Activated T-cell treated with anti-CD3 and anti-CD28 coated beads, Interleukin-2, amount 50 U/mL, for 72 hours (primary cell): ENCODE measurements at regions not wholly inside any gene's neighbourhood (a gene's known extent, or its start where the extent isn't known, plus 50 kb on each side); places are given as distances from the start of the nearest gene placed in this dataset.

Source experiments
- ATAC-seq, 2 donors: fragments of 150-1000 bp; cut with Tn5 transposase; replicated peaks in 1 of 2; 2 replicates each; pipeline ENCODE4 v1.10.0; 2021; ENCODE audit warnings: moderate library complexity in 2 of 2, mild to moderate bottlenecking in 1 of 2
- DNase-seq, 2 donors: peaks; one replicate each; pipeline ENCODE4 v3.0.0; 2021 to 2022; ENCODE audit warnings: mixed read lengths in 1 of 2
- H3K27ac Mint-ChIP-seq: one replicate; pipeline ENCODE4 v1.8.0; 2022; ENCODE audit warnings: mild to moderate bottlenecking, moderate library complexity, mixed read lengths
- H3K27me3 Mint-ChIP-seq: one replicate; pipeline ENCODE4 v1.8.0; 2022; ENCODE audit warnings: low read depth, mixed read lengths
- H3K36me3 Mint-ChIP-seq, 2 donors: one replicate each; pipeline ENCODE4 v1.8.0; 2022; ENCODE audit warnings: mixed read lengths in 2 of 2, mild to moderate bottlenecking in 1 of 2; ENCODE audit not compliant: insufficient read depth in 2 of 2
- H3K4me1 Mint-ChIP-seq: one replicate; pipeline ENCODE4 v1.8.0; 2022; ENCODE audit warnings: low read depth, mixed read lengths
- H3K4me3 Mint-ChIP-seq, 2 donors: one replicate each; pipeline ENCODE4 v1.8.0; 2022; ENCODE audit warnings: mild to moderate bottlenecking in 2 of 2, mixed read lengths in 2 of 2, moderate library complexity in 2 of 2
- H3K9me3 Mint-ChIP-seq, 2 donors: one replicate each; pipeline ENCODE4 v1.8.0; 2022; ENCODE audit warnings: mixed read lengths in 2 of 2

DNA sequence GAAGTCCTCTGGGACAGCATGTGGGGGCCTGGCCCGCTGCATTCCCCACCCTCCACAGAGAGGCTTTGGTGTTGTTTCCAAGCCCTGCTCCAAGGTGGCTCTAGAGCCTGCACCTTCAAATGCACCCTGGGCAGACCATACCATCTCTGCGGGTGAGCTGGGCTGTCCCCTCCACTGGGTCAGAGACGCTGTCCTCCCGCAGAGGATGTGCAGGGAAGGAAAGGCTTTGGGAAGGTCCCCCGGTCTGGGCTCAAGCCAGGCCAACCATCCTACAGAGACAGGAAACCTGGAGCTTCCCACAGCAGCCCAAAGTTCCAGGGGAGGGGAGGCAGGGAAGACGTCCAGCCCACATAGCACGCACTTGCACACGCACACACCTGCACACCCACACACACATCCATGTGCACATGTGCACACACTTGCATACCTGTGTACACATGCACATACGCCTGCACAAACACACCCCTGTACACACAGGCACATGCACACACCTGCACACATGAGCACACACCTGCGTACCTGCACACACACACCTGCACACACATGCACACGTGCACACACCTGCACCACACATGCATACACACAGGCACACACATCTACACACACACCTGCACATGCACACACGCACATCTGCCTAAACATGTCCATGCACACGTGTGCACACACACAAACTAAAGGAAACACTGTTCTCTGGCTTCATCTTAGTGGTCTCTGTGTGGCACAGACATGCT lies 155.4 kb downstream of the ERMARD start:
- peaks cover 4% of the 10 kb centered on the region in 2 donors for H3K9me3 Mint-ChIP-seq
- peaks cover 4 to 5% of the 10 kb centered on the region in 2 donors for H3K36me3 Mint-ChIP-seq
- no peaks in the 10 kb centered on the region for H3K4me1 Mint-ChIP-seq
- H3K27ac Mint-ChIP-seq, result no peak overlapping the region
- ATAC-seq (no peak), DNase-seq (no peak)
- H3K27me3 Mint-ChIP-seq, result no peaks in the 10 kb centered on the region
- no peak overlapping the region for H3K4me3 Mint-ChIP-seq

- no peak overlapping the region for H3K4me3 Mint-ChIP-seq
- DNase-seq (no peak), ATAC-seq (no peak)
- no peaks in the 10 kb centered on the region for H3K4me1 Mint-ChIP-seq
- H3K36me3 Mint-ChIP-seq, result peaks cover 5 to 8% of the 10 kb centered on the region in 2 donors
- H3K27me3 Mint-ChIP-seq, result no peaks in the 10 kb centered on the region
- H3K9me3 Mint-ChIP-seq, result peaks cover 4 to 8% of the 10 kb centered on the region in 2 donors
- H3K27ac Mint-ChIP-seq, result no peak overlapping the region
These were observed 154.7 kb downstream of the ERMARD start for GRCh38 chr6:169906004-169906687.

DNA sequence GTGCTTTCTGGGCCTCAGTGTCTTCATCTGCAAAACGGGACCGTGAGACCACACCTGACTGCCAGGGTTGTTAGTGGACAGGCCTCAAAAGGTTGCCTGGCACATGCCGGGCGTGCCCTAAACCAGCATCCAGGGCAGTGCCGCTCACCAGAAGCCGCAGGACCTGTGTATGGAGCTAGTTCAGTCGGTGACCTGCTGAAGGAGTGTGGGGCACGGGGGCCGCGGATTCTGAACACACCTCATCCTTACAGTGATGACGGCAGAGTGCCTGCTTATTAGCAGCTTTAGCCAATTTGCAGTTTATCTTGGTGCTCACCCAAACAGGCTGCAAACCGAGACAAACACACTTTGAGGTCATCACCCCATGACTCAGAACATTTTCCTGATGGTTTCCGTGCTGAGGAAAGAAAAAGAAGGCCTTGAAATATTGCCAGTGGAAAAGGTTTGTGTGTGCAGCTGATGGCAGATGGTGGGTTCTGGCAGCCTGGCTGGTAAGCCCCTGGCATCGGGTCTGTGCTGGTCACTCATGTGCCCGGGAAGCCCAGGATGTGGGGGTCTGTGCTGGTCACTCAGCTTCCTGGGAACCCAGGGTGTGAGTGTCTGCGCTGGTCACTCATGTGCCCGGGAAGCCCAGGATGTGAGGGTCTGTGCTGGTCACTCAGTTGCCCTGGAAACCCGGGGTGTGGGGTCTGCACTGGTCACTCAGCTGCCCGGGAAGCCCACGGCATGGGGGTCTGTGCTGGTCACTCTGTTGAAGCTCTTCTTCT lies 153.8 kb downstream of the ERMARD start:
- no peak overlapping the region for H3K4me3 Mint-ChIP-seq
- H3K4me1 Mint-ChIP-seq, result no peaks in the 10 kb centered on the region
- peaks cover 5 to 11% of the 10 kb centered on the region in 2 donors for H3K36me3 Mint-ChIP-seq
- ATAC-seq (no peak), DNase-seq (no peak)
- H3K27me3 Mint-ChIP-seq, result no peaks in the 10 kb centered on the region
- H3K27ac Mint-ChIP-seq, result no peak overlapping the region
- peaks cover 4 to 10% of the 10 kb centered on the region in 2 donors for H3K9me3 Mint-ChIP-seq

DNA sequence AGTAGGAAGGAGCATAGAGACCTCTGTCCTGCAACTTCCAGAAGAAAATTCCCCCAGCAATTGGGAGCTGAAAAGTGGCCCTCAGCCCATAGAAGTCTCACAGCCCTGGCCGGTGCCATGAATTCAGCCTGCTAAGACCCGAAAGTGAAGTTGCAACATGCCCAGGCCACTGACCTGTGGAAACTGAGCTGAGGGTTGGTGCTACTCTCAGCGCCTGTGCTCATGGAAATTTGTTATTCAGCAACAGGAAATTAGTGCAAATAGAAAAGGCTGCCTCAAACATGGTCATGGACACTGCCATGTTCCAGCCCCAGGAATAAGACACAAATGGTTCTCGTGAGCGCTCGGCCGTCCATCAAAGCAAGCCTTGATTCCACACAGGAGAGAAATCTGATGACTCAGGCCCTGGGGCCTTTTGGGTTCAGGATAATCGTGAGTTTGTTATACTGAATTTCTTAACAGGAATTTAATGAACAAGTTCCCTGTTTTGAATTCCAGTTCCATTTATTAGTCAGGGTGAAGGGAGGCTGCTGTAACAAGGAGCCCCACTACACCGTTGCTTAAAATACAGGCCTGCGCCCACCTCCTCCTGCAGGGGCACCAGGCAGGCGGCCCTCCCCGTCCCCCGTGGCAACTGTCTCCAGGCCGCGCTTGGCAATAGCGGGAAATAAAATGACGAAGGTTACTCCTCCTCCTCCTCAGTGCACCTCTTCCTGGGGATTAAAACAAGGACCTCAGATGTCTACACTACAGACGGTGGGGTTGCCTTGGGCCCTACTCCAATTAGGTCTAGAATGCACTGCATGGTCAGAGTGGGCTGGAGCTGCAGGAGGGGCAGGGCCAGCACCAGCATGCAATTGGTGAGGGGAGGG lies 152.9 kb downstream of the ERMARD start:
- Mint-ChIP-seq H3K27me3 (no peaks in the 10 kb centered on the region), H3K36me3 (peaks cover 8 to 14% of the 10 kb centered on the region in 2 donors), H3K4me3 (no peak overlapping the region), H3K27ac (no peak overlapping the region), H3K9me3 (peaks cover 7 to 14% of the 10 kb centered on the region in 2 donors), H3K4me1 (no peaks in the 10 kb centered on the region)
- DNase-seq (no peak), ATAC-seq (no peak)

- DNase-seq, result no peak
- H3K9me3 Mint-ChIP-seq, result peaks cover 9 to 14% of the 10 kb centered on the region in 2 donors
- H3K4me1 Mint-ChIP-seq, result no peaks in the 10 kb centered on the region
- H3K4me3 Mint-ChIP-seq, result no peak overlapping the region
- H3K27ac Mint-ChIP-seq, result no peak overlapping the region
- ATAC-seq, result no peak
- H3K36me3 Mint-ChIP-seq, result peaks cover 9 to 14% of the 10 kb centered on the region in 2 donors
- no peaks in the 10 kb centered on the region for H3K27me3 Mint-ChIP-seq
These were observed 151.7 kb downstream of the ERMARD start for GRCh38 chr6:169903122-169903521.

- Mint-ChIP-seq H3K4me3 (no peak overlapping the region), H3K27me3 (no peaks in the 10 kb centered on the region), H3K9me3 (peaks cover 9 to 14% of the 10 kb centered on the region in 2 donors), H3K4me1 (no peaks in the 10 kb centered on the region), H3K36me3 (peaks cover 9 to 14% of the 10 kb centered on the region in 2 donors), H3K27ac (no peak overlapping the region)
- ATAC-seq, result no peak
- DNase-seq, result no peak
These were observed 151.2 kb downstream of the ERMARD start for GRCh38 chr6:169902604-169903003.

- ATAC-seq (no peak), DNase-seq (no peak)
- Mint-ChIP-seq H3K27ac (no peak overlapping the region), H3K4me3 (no peak overlapping the region), H3K27me3 (no peaks in the 10 kb centered on the region), H3K4me1 (no peaks in the 10 kb centered on the region), H3K9me3 (peaks cover 9 to 14% of the 10 kb centered on the region in 2 donors), H3K36me3 (peaks cover 9 to 14% of the 10 kb centered on the region in 2 donors)
These were observed 150.6 kb downstream of the ERMARD start for GRCh38 chr6:169902070-169902469.

- DNase-seq, result no peak
- ATAC-seq, result no peak
- H3K27ac Mint-ChIP-seq, result no peak overlapping the region
- no peaks in the 10 kb centered on the region for H3K27me3 Mint-ChIP-seq
- H3K4me3 Mint-ChIP-seq, result no peak overlapping the region
- no peaks in the 10 kb centered on the region for H3K4me1 Mint-ChIP-seq
- H3K9me3 Mint-ChIP-seq, result peaks cover 9 to 14% of the 10 kb centered on the region in 2 donors
- H3K36me3 Mint-ChIP-seq, result peaks cover 9 to 14% of the 10 kb centered on the region in 2 donors
These were observed 148.2 kb downstream of the ERMARD start for GRCh38 chr6:169899481-169900145.

DNA sequence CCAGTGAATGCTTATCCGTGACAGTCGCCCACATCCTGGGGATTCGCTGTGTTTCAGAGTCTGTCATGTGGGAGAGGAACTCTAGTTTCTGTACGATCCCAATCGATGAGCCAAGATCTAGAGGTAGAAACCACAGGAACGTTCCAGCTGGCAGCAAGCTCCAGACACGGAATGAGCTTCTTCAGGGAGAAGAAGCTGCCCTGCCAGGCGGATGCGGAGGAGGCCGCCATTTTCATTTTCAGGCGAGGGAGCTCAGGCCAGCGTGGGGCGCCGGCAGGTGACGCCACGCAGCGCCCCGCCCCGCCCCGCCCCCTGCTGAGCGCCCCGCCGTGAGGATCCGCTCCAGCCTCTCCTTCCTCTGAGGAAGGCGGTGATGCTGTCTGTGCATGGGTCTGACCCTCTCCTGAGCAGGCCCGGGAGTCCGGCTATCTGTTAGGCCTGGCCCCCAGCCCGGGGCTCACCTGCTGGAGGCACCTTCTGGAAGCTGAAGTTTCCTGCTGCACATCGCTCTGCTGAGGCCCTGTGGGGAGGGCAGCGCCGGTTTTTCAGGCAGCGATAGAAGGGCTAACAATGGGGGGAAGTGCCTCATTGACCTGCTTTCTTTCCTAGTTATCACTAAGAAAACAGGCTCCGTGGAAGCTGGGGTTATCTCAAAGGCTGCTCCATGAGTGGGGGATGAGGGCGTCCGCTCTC lies 147.5 kb downstream of the ERMARD start:
- no peak for DNase-seq
- H3K36me3 Mint-ChIP-seq, result peaks cover 9 to 14% of the 10 kb centered on the region in 2 donors

GRCh38 chr6:169897601-169898358 lies 146.4 kb downstream of the ERMARD start:
- H3K4me3 Mint-ChIP-seq, result no peak overlapping the region
- H3K27me3 Mint-ChIP-seq, result no peaks in the 10 kb centered on the region
- peaks cover 12 to 14% of the 10 kb centered on the region in 2 donors for H3K36me3 Mint-ChIP-seq
- no peaks in the 10 kb centered on the region for H3K4me1 Mint-ChIP-seq
- H3K9me3 Mint-ChIP-seq, result peaks cover 9 to 14% of the 10 kb centered on the region in 2 donors
- no peak overlapping the region for H3K27ac Mint-ChIP-seq
- ATAC-seq, result no peak
- no peak for DNase-seq

More for the DNA sequence above, 147.5 kb downstream of the ERMARD start:
- Mint-ChIP-seq H3K27me3 (no peaks in the 10 kb centered on the region), H3K9me3 (peaks cover 9 to 14% of the 10 kb centered on the region in 2 donors), H3K27ac (no peak overlapping the region), H3K4me1 (no peaks in the 10 kb centered on the region), H3K4me3 (no peak overlapping the region)
- ATAC-seq, result no peak

DNA sequence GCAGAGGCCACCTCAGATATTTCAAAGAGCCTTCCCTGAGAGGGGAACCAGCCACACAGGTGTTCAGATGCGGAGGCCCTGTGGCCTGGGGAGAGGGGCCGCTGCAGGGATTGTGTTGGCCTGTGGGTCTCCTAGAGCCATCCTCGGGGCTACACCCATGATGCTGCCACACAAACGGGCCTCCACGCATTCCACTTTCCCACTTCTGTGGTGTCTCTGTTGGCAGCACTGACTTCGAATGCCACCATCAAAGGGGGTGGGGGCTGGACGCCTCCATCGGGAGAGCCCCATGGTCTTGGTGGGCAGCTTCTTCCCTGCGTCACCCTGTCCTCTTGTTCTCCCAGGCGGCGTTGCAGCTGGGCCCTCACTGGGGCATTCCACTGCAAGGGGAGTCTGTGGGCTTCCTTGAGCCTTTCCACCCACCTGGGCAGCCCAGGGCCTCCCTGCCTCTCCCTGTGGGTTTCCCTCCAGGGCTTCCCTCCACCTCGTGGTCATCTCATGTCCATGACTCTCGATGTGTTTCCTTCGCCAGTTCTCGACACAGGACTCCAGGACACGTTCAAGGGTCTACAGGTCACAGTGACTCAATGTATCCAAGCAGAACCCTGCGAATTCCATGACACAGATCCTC lies 145.5 kb downstream of the ERMARD start:
- no peaks in the 10 kb centered on the region for H3K4me1 Mint-ChIP-seq
- no peak overlapping the region for H3K4me3 Mint-ChIP-seq
- ATAC-seq (no peak), DNase-seq (no peak)
- peaks cover 8 to 11% of the 10 kb centered on the region in 2 donors for H3K36me3 Mint-ChIP-seq
- peaks cover 6 to 10% of the 10 kb centered on the region in 2 donors for H3K9me3 Mint-ChIP-seq
- no peaks in the 10 kb centered on the region for H3K27me3 Mint-ChIP-seq
- no peak overlapping the region for H3K27ac Mint-ChIP-seq
